Common myeloid progenitor, CD34-positive (primary cell): ENCODE measurements at regions not wholly inside any gene's neighbourhood (a gene's known extent, or its start where the extent isn't known, plus 50 kb on each side); places are given as distances from the start of the nearest gene placed in this dataset.
A peak's percentile ranks its signal among the peaks of the same experiment; 100 is the strongest.

ENCODE experiments used
- CTCF ChIA-PET: fragments of 350-600 bp; sonication (Branson Sonifier 250); formaldehyde crosslinking; loops from one replicate; lab custom pipeline; 2021; ENCODE audit warnings: antibody characterized with exemption; lab: Charles Lee
- POLR2A ChIA-PET: fragments of 350-600 bp; sonication (Branson Sonifier 250); formaldehyde crosslinking; loops from one replicate; lab custom pipeline; 2021; ENCODE audit warnings: antibody characterized with exemption; lab: Charles Lee
- DNase-seq, 3 donors: peaks; one replicate each; pipeline versions ENCODE4 v3.0.0 to v3.0.0-alpha.2; 2013
- H3K27ac ChIP-seq, 2 experiments: 1 replicate in 1 of 2; 2 replicates in 1 of 2; pipeline ENCODE4 v1.7.0; 2013; ENCODE audit warnings: inconsistent platforms in 2 of 2, low read length in 2 of 2, mild to moderate bottlenecking in 2 of 2, low read depth in 1 of 2, moderate library complexity in 1 of 2; ENCODE audit not compliant: severe bottlenecking in 2 of 2, insufficient read depth in 1 of 2, poor library complexity in 1 of 2
- H3K27me3 ChIP-seq, 5 experiments: replicated peaks in 2 of 5; 1 replicate in 3 of 5; 2 replicates in 2 of 5; pipeline versions ENCODE4 v1.6.1 to v1.7.0; 2013; ENCODE audit warnings: low read length in 4 of 5, mild to moderate bottlenecking in 2 of 5, moderate library complexity in 2 of 5, inconsistent platforms in 1 of 5; ENCODE audit not compliant: insufficient read depth in 5 of 5, control insufficient read depth in 4 of 5
- H3K36me3 ChIP-seq, 4 experiments: 1 replicate in 2 of 4; 2 replicates in 2 of 4; pipeline versions ENCODE4 v1.6.1 to v1.7.0; 2013; ENCODE audit warnings: low read length in 3 of 4, control low read depth in 1 of 4, mild to moderate bottlenecking in 1 of 4; ENCODE audit not compliant: control insufficient read depth in 4 of 4, insufficient read depth in 4 of 4
- H3K4me1 ChIP-seq, 4 experiments: 1 replicate in 3 of 4; 2 replicates in 1 of 4; pipeline versions ENCODE4 v1.6.1 to v1.7.1; 2013; ENCODE audit warnings: low read length in 3 of 4, mild to moderate bottlenecking in 3 of 4, control low read depth in 1 of 4, inconsistent platforms in 1 of 4, moderate library complexity in 1 of 4; ENCODE audit not compliant: control insufficient read depth in 4 of 4, insufficient read depth in 4 of 4; ENCODE audit errors: control extremely low read depth in 1 of 4
- H3K4me3 ChIP-seq, 7 experiments: 1 replicate in 4 of 7; 2 replicates in 3 of 7; pipeline versions ENCODE4 v1.5.1 to v1.7.0; 2013; ENCODE audit warnings: mild to moderate bottlenecking in 7 of 7, low read length in 6 of 7, moderate library complexity in 6 of 7, inconsistent platforms in 2 of 7, low read depth in 2 of 7, control low read depth in 1 of 7; ENCODE audit not compliant: insufficient read depth in 4 of 7, control insufficient read depth in 1 of 7; ENCODE audit errors: extremely low read depth in 1 of 7
- H3K9me3 ChIP-seq, 5 experiments: 1 replicate in 4 of 5; 2 replicates in 1 of 5; pipeline versions ENCODE4 v1.6.1 to v1.7.1; 2013; ENCODE audit warnings: low read length in 4 of 5, mild to moderate bottlenecking in 2 of 5, inconsistent platforms in 1 of 5, low read depth in 1 of 5, moderate library complexity in 1 of 5; ENCODE audit not compliant: control insufficient read depth in 4 of 5, insufficient read depth in 2 of 5; ENCODE audit errors: control extremely low read depth in 1 of 5
- WGBS: methylation state at CpG from one replicate; pipeline ENCODE4 v1.1.5; 2013; ENCODE audit not compliant: insufficient coverage; 5-methylcytosine and 5-hydroxymethylcytosine counted together

DNA sequence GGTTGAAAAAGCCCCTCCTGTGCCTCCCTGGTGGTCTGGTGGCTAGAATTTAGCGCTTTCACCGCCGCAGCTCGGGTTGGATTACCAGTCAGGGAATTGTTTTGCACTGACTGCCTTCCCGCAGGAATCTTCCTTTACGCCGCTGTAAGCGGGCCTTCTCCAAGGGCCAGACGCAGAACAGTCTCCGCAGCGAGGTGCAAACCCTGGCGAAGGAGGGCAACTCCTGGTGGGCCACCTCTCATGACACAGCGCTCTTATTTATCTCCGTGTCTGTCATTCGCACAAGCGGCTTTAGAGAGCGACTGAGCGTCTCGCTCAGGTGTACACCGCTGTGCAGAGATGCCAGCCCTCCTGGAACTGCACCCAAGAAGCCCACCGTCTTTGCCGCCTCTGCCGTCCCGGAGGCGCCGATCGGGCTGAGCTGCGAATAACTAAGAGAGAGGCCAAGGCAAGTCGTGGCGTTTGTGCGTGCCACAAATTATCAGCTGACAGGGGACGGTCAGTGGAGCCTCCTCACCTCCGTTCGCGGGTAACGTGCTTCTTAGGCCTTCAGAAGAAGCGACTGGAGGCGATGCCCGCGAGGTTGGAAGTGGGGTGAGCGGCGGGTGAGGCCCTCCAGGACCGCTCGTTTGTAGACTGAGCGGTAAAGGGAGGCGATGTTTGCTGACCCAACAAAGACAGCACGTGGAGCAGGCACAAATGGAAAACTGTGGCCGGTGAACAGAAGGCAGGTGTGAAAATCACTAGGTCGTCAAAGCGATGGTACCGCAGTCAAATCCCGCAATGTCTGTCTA lies 93.5 kb downstream of the PRKAB2 start:
- Histone ChIP-seq H3K36me3 (peaks cover 0 to 12% (median 0%) of the 10 kb centered on the region in 4 experiments), H3K9me3 (peaks cover 0 to 20% (median 5%) of the 10 kb centered on the region in 5 experiments), H3K4me3 (peak overlapping the region in 4 of 7 experiments; percentile 10 to 83 (median 51)), H3K27me3 (peaks cover 0 to 98% (median 0%) of the 10 kb centered on the region in 5 experiments), H3K4me1 (peaks cover 0 to 37% (median 25%) of the 10 kb centered on the region in 4 experiments), H3K27ac (no peak overlapping the region)
- 5% methylated on average over 47 of the region's 52 CpGs for WGBS
- ChIA-PET CTCF (no interaction called here), POLR2A (no interaction called here)
- peak in 2 of 3 donors; percentile 29 to 40 for DNase-seq

DNA sequence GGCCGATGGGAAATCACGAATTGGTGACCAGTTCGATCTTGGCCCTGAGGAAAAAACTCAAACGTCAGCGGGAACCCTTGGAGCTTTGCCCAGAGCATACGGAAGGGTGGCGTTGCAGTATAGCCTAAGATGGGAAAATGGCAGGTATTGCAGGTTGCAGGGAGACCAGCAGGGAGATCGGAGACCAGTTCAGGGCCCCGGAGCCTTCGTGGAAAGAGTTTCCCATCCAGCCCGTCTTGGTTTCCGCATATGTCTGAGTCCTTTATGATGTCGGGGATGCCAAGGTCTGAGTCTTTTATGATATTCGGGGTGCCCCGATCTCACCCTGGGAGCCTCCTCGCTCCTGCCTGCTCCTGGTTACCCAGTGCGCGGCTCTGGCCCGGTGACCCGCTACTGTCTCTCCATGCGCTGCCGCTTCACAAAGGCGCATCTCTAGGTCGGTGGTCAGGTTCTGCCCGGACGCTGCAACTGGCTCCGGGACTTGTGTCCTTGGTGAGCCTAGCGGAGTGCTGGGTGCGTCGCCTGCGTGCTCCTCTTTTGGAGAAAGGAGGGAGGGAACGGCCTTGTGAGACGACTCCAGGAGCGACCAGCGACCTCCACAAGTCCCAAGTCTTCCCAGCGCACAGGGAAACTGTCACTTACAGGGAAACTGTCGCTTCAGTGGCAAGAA lies 94.2 kb downstream of the PRKAB2 start:
- Histone ChIP-seq H3K27me3 (peaks cover 0 to 98% (median 0%) of the 10 kb centered on the region in 5 experiments), H3K27ac (no peak overlapping the region), H3K4me1 (peaks cover 0 to 39% (median 26%) of the 10 kb centered on the region in 4 experiments), H3K4me3 (peak overlapping the region in 2 of 7 experiments; percentile 10 to 19), H3K36me3 (peaks cover 0 to 12% (median 0%) of the 10 kb centered on the region in 4 experiments), H3K9me3 (peaks cover 0 to 20% (median 5%) of the 10 kb centered on the region in 5 experiments)
- CTCF ChIA-PET = no interaction called here
- POLR2A ChIA-PET = no interaction called here
- 4% methylated on average over 30 of the region's 37 CpGs for WGBS
- DNase-seq = peak in 2 of 3 donors; percentile 22 to 28

DNA sequence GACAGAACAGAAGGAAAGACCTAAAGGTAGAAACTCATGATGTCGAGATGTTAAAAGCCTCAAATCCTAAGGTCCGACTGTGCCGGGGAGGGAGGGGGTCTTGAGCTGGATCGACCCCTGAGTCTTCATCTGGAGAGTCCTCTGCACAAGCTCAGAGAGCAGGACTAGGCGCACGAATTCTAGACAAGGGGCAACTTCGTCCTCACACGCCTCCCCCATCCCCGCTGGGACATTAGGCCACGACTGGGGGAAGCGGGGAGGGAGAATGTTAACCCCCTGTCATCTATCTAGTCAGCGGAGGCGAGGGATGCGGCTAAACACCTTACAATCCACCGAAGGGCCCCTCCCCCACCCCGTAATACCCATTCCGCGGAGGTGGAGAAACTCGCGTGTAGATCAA lies 94.7 kb downstream of the PRKAB2 start:
- H3K36me3 ChIP-seq = peaks cover 0 to 12% (median 0%) of the 10 kb centered on the region in 4 experiments
- H3K4me1 ChIP-seq = peaks cover 0 to 43% (median 29%) of the 10 kb centered on the region in 4 experiments
- peaks cover 0 to 20% (median 5%) of the 10 kb centered on the region in 5 experiments for H3K9me3 ChIP-seq
- ChIA-PET CTCF (no interaction called here), POLR2A (no interaction called here)
- peaks cover 0 to 99% (median 0%) of the 10 kb centered on the region in 5 experiments for H3K27me3 ChIP-seq
- no peak overlapping the region for H3K27ac ChIP-seq
- WGBS = 22% methylated on average over 13 of the region's 20 CpGs
- peak overlapping the region in 1 of 7 experiments; percentile 19 for H3K4me3 ChIP-seq
- no peak for DNase-seq

DNA sequence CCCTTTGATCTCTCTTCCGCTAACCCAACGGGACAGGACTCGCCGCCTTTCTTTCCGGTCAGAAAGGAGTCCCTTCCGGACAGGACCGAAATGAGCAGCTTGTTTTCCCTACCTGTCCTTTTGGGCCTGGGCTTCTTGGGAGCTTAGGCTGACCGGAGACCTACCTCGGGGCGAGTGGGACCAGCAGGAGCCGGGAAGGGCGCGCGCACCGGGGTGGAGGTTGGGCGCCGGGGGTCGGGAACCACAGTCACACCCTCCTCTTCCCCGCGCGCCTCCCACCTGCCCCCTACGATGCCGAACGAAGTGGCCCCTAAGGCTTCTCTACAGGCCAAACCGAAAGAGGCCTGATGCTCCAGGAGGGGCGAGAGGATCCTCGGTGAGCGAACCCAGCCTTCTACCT lies 95.2 kb downstream of the PRKAB2 start:
- 27% methylated on average over 18 of the region's 28 CpGs for WGBS
- POLR2A ChIA-PET = no interaction called here
- no peak for DNase-seq
- no peak overlapping the region for H3K4me3 ChIP-seq
- peaks cover 0 to 12% (median 0%) of the 10 kb centered on the region in 4 experiments for H3K36me3 ChIP-seq
- H3K4me1 ChIP-seq = peaks cover 0 to 43% (median 31%) of the 10 kb centered on the region in 4 experiments
- H3K9me3 ChIP-seq = peaks cover 0 to 20% (median 5%) of the 10 kb centered on the region in 5 experiments
- peaks cover 0 to 99% (median 0%) of the 10 kb centered on the region in 5 experiments for H3K27me3 ChIP-seq
- CTCF ChIA-PET = no interaction called here
- H3K27ac ChIP-seq = no peak overlapping the region

DNA sequence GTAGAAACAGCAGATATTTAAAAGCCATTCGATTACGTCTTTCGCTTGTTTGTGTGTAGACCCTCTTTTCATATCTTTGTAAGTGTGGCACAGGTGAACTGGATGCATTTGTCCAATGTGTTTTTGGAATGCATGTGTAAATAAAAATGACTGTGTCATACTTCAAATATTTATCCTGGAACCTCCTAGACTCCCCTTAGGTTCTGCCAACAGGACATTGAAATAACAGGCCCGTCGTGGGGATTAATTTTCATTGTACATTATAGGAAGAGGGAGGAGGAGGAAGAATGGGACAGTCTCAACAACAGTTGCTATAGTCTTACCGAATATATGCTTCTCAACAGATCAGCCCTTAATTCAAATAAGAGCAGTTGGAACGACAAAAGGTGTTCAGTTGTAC lies 95.8 kb downstream of the PRKAB2 start:
- Histone ChIP-seq H3K9me3 (peaks cover 0 to 22% (median 5%) of the 10 kb centered on the region in 5 experiments), H3K36me3 (peaks cover 0 to 12% (median 0%) of the 10 kb centered on the region in 4 experiments), H3K4me1 (peaks cover 0 to 43% (median 34%) of the 10 kb centered on the region in 4 experiments), H3K4me3 (no peak overlapping the region), H3K27ac (no peak overlapping the region), H3K27me3 (peaks cover 0 to 100% (median 0%) of the 10 kb centered on the region in 5 experiments)
- 87% methylated on average over 4 of the region's 7 CpGs for WGBS
- ChIA-PET CTCF (no interaction called here), POLR2A (no interaction called here)
- no peak for DNase-seq

DNA sequence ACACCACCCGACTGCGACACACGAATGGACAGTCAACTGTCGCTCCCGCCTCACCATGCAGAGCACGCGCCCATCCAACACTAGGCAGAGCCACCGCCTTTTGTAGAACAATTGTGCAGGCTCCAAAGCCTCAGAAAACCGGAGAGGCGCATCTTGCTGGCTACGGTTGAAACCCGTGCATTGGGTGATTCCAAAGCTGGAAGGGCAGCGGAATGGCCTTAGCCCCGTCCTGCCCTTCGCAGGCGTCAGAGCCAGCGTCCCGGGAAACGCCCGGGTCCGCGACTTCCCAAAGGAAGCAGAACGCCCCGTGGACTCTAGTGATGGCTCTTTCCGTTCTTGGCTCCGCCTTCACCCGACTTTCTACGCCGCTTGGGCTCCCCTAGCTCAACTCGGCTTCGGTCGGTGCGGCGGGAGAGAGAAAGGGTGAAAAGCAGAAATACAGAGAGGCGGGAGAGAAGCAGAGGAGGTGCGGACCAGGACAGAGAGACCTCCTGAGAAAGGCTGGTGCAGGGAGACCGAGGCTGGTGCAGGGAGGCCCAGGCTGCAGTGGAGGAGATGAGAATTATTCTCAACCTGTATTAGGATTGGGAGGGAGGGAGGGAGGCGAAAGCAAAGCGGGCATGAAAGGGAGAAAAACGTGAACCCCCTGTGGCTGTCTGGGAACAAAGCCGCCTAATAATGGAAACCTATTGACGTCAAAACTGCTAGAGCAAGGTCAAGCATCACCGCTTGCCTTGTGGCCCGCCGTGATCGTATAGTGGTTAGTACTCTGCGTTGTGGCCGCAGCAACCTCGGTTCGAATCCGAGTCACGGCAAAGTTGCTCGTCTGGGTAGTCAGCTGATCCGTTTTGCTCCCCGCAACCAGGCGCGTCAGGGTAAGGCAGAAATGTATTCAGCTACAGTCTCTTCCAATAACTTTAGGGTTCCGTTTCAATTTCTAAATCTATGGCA lies 99.5 kb downstream of the PRKAB2 start:
- DNase-seq = peak; percentile 37 to 74 (median 64)
- H3K4me1 ChIP-seq = peaks cover 0 to 29% (median 8%) of the 10 kb centered on the region in 4 experiments
- POLR2A ChIA-PET = no interaction called here
- WGBS = 11% methylated on average over 51 of the region's 58 CpGs
- no peak overlapping the region for H3K27ac ChIP-seq
- CTCF ChIA-PET = no interaction called here
- peak overlapping the region; percentile 15 to 92 (median 63) for H3K4me3 ChIP-seq
- peaks cover 0 to 12% (median 5%) of the 10 kb centered on the region in 5 experiments for H3K9me3 ChIP-seq
- peaks cover 0 to 12% (median 0%) of the 10 kb centered on the region in 4 experiments for H3K36me3 ChIP-seq
- H3K27me3 ChIP-seq = peaks cover 0 to 73% (median 0%) of the 10 kb centered on the region in 5 experiments
